AG09309 (cell line): ENCODE measurements at regions not wholly inside any gene's neighbourhood (a gene's known extent, or its start where the extent isn't known, plus 50 kb on each side); places are given as distances from the start of the nearest gene placed in this dataset.

ENCODE experiments used
- DNase-seq: peaks from one replicate; pipeline ENCODE4 v3.0.0-alpha.2; 2010; ENCODE audit warnings: low read depth
- H3K4me3 ChIP-seq: 2 replicates; pipeline ENCODE4 v1.5.1; 2011; ENCODE audit warnings: mild to moderate bottlenecking, low read depth, low read length, moderate library complexity; ENCODE audit not compliant: control insufficient read depth
- CTCF ChIP-seq: IDR thresholded peaks from 2 replicates; pipeline ENCODE4 v1.5.1; 2011; ENCODE audit warnings: mild to moderate bottlenecking, low read depth, low read length, inconsistent platforms; ENCODE audit not compliant: insufficient read depth, control insufficient read depth; ENCODE audit errors: missing control alignments

- TF ChIP-seq CTCF = no peak
Measured at GRCh38 chr3:86230762-86231161, 760.2 kb downstream of the VGLL3 start.

DNA sequence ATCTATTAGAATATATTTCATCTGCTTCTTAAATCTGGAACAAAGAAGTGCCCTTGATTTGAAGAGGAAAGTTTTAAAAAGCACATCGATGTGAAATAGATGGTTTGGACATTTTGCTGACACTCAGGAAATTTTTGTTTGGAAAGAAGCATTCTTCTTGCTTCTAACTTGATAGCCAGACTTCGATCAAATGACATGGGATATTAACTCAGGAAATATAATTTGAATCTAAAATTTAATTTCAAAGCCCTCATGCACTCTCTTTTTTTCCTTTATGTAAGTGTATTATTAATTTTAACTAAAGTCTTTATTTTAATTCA, 761.2 kb downstream of the VGLL3 start:
- DNase-seq = no peak
- no peak for TF ChIP-seq CTCF
- no peak overlapping the region for H3K4me3 ChIP-seq

More at GRCh38 chr3:86230762-86231161, 760.2 kb downstream of the VGLL3 start:
- H3K4me3 ChIP-seq = no peak overlapping the region
- no peak for DNase-seq

- TF ChIP-seq CTCF = no peak
- no peak for DNase-seq
- H3K4me3 ChIP-seq = no peak overlapping the region
Measured at GRCh38 chr3:86229086-86229774, 761.7 kb downstream of the VGLL3 start.

- DNase-seq = no peak
- H3K4me3 ChIP-seq = no peak overlapping the region
- no peak for TF ChIP-seq CTCF
Measured at GRCh38 chr3:86228101-86228500, 762.8 kb downstream of the VGLL3 start.

DNA sequence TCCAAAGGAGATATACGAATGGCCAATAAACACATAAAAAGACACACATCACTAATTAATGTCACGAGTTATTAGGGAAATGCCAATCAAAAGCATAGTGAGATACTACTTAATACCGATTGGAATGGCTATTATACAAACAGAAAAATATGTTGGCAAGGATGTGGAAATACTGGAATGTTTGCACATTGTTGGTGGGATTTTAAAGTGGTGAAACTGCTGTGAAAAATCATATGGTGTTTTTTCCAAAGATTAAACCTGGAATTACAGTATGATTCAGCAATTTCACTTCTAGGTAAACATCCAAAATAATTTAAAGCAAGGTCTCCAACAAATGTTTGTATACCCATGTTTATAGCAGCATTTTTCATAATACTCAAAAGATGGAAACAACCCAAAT, 765.5 kb downstream of the VGLL3 start:
- H3K4me3 ChIP-seq = no peak overlapping the region
- no peak for TF ChIP-seq CTCF
- DNase-seq = no peak

DNA sequence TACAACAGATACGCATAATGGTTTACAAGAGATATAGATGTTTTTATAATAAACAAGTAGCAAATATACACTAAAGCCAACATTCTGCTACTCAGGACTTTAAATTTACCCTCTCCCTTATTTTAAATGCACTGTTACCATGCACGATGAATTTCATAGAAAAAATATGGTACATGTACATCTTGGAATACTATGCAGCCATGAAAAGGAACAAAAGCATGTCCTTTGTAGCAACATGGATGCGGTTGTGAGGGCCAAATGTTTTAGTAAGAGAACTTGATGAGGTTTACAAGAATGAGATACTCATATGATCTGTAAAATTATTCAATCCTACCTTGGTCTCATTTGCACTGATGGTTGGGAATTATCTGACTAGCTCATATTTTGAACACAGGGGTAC, 769.3 kb downstream of the VGLL3 start:
- no peak for TF ChIP-seq CTCF
- no peak overlapping the region for H3K4me3 ChIP-seq

GRCh38 chr3:86208772-86209171, 782.2 kb downstream of the VGLL3 start:
- H3K4me3 ChIP-seq = no peak overlapping the region
- no peak for TF ChIP-seq CTCF
- DNase-seq = no peak

More for the DNA sequence above, 769.3 kb downstream of the VGLL3 start:
- no peak for DNase-seq
